ENCODE measurements at regions not wholly inside any gene's neighbourhood (a gene's known extent, or its start where the extent isn't known, plus 50 kb on each side); places are given as distances from the start of the nearest gene placed in this dataset.

DNA sequence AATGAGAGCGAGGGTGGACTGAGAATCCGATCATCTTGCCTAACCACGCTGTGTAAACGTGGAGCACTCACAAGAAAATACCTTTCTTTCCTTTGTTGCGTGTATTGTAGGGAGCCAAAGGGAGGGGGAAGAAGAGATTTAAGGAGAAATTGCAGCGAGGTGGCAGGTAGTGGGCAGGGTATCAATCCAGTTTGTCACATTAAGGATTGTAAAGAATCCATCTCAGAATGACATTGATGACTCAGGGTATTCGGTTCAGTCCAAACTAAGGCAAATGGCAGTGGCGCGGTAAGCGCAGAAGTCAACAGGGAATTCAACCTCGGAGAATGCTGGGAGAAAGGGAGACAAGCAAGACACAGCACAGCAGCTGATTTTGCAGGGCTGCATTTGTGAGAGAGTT is 146.2 kb downstream of the ID4 start:
- H3K27me3 ChIP-seq (ENCODE audit: insufficient read depth, low read length), result no peaks in the 10 kb centered on the region
- H3K9ac ChIP-seq (ENCODE audit: low read length), result no peak overlapping the region
- no peaks in the 10 kb centered on the region for H3K9me2 ChIP-seq (ENCODE audit: low read depth, low read length)
- H3F3A ChIP-seq (ENCODE audit: insufficient read depth, low read length), result no peaks in the 10 kb centered on the region
- no peaks in the 10 kb centered on the region for H3K4me1 ChIP-seq (ENCODE audit: insufficient read depth, low read length, severe bottlenecking)
- H3K79me2 ChIP-seq (ENCODE audit: insufficient read depth, low read length), result no peaks in the 10 kb centered on the region
- no peaks in the 10 kb centered on the region for H3K9me3 ChIP-seq (ENCODE audit: low read length)
- no peak overlapping the region for H3K4me3 ChIP-seq (ENCODE audit: low read depth, low read length, poor library complexity, severe bottlenecking)
- TF ChIP-seq EZH2 (IDR thresholded peaks at IDR 0.05; ENCODE audit: borderline replicate concordance, low read length), result no peak
- TF ChIP-seq, protein P1, sequence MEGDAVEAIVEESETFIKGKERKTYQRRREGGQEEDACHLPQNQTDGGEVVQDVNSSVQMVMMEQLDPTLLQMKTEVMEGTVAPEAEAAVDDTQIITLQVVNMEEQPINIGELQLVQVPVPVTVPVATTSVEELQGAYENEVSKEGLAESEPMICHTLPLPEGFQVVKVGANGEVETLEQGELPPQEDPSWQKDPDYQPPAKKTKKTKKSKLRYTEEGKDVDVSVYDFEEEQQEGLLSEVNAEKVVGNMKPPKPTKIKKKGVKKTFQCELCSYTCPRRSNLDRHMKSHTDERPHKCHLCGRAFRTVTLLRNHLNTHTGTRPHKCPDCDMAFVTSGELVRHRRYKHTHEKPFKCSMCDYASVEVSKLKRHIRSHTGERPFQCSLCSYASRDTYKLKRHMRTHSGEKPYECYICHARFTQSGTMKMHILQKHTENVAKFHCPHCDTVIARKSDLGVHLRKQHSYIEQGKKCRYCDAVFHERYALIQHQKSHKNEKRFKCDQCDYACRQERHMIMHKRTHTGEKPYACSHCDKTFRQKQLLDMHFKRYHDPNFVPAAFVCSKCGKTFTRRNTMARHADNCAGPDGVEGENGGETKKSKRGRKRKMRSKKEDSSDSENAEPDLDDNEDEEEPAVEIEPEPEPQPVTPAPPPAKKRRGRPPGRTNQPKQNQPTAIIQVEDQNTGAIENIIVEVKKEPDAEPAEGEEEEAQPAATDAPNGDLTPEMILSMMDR (IDR thresholded peaks at IDR 0.05; ENCODE audit: low read length), result no peak
- no peak overlapping the region for H3K27ac ChIP-seq (ENCODE audit: low read depth, low read length, poor library complexity, severe bottlenecking)
- no peak overlapping the region for H3K4me2 ChIP-seq (ENCODE audit: low read length)
- H4K20me1 ChIP-seq (ENCODE audit: insufficient read depth, low read length), result no peaks in the 10 kb centered on the region
- H2AFZ ChIP-seq (ENCODE audit: low read length), result no peak overlapping the region
- H3K36me3 ChIP-seq (ENCODE audit: insufficient read depth, low read length), result no peaks in the 10 kb centered on the region

GRCh38 chr6:19986691-19987438 is 149.7 kb downstream of the ID4 start:
- TF ChIP-seq EZH2 (IDR thresholded peaks at IDR 0.05; ENCODE audit: borderline replicate concordance, low read length), result no peak
- TF ChIP-seq, protein P1 (IDR thresholded peaks at IDR 0.05; ENCODE audit: low read length), result no peak
- Histone ChIP-seq H3K79me2 (ENCODE audit: insufficient read depth, low read length) (no peaks in the 10 kb centered on the region), H3K4me3 (ENCODE audit: low read depth, low read length, poor library complexity, severe bottlenecking) (no peak overlapping the region), H4K20me1 (ENCODE audit: insufficient read depth, low read length) (no peaks in the 10 kb centered on the region), H3F3A (ENCODE audit: insufficient read depth, low read length) (no peaks in the 10 kb centered on the region), H2AFZ (ENCODE audit: low read length) (no peak overlapping the region), H3K9me2 (ENCODE audit: low read depth, low read length) (no peaks in the 10 kb centered on the region), H3K9me3 (ENCODE audit: low read length) (no peaks in the 10 kb centered on the region), H3K9ac (ENCODE audit: low read length) (no peak overlapping the region), H3K27me3 (ENCODE audit: insufficient read depth, low read length) (no peaks in the 10 kb centered on the region), H3K4me2 (ENCODE audit: low read length) (no peak overlapping the region), H3K27ac (ENCODE audit: low read depth, low read length, poor library complexity, severe bottlenecking) (no peak overlapping the region), H3K4me1 (ENCODE audit: insufficient read depth, low read length, severe bottlenecking) (no peaks in the 10 kb centered on the region), H3K36me3 (ENCODE audit: insufficient read depth, low read length) (no peaks in the 10 kb centered on the region)

GRCh38 chr6:19988555-19988954 is 151.4 kb downstream of the ID4 start:
- H3K4me1 ChIP-seq (ENCODE audit: insufficient read depth, low read length, severe bottlenecking), result no peaks in the 10 kb centered on the region
- no peaks in the 10 kb centered on the region for H3F3A ChIP-seq (ENCODE audit: insufficient read depth, low read length)
- no peaks in the 10 kb centered on the region for H3K9me2 ChIP-seq (ENCODE audit: low read depth, low read length)
- H3K4me2 ChIP-seq (ENCODE audit: low read length), result no peak overlapping the region
- H2AFZ ChIP-seq (ENCODE audit: low read length), result no peak overlapping the region
- H3K9me3 ChIP-seq (ENCODE audit: low read length), result no peaks in the 10 kb centered on the region
- H3K79me2 ChIP-seq (ENCODE audit: insufficient read depth, low read length), result no peaks in the 10 kb centered on the region
- no peaks in the 10 kb centered on the region for H3K27me3 ChIP-seq (ENCODE audit: insufficient read depth, low read length)
- no peak overlapping the region for H3K4me3 ChIP-seq (ENCODE audit: low read depth, low read length, poor library complexity, severe bottlenecking)
- no peaks in the 10 kb centered on the region for H4K20me1 ChIP-seq (ENCODE audit: insufficient read depth, low read length)
- no peak overlapping the region for H3K9ac ChIP-seq (ENCODE audit: low read length)
- no peaks in the 10 kb centered on the region for H3K36me3 ChIP-seq (ENCODE audit: insufficient read depth, low read length)
- H3K27ac ChIP-seq (ENCODE audit: low read depth, low read length, poor library complexity, severe bottlenecking), result no peak overlapping the region
- TF ChIP-seq, protein P1 (IDR thresholded peaks at IDR 0.05; ENCODE audit: low read length), result no peak
- TF ChIP-seq EZH2 (IDR thresholded peaks at IDR 0.05; ENCODE audit: borderline replicate concordance, low read length), result no peak

All from OCI-LY1 (cell line).